Embryonic facial prominence (tissue), 1 donor: ENCODE measurements at regions not wholly inside any gene's neighbourhood (a gene's known extent, or its start where the extent isn't known, plus 50 kb on each side); places are given as distances from the start of the nearest gene placed in this dataset.

Source experiments
- DNase-seq: peaks from one replicate; pipeline ENCODE4 v3.0.0-alpha.2; 2016; ENCODE audit errors: extremely low spot score

GRCh38 chr10:129259128-129259815 is 207.8 kb upstream of the MGMT start:
- DNase-seq, result no peak

DNA sequence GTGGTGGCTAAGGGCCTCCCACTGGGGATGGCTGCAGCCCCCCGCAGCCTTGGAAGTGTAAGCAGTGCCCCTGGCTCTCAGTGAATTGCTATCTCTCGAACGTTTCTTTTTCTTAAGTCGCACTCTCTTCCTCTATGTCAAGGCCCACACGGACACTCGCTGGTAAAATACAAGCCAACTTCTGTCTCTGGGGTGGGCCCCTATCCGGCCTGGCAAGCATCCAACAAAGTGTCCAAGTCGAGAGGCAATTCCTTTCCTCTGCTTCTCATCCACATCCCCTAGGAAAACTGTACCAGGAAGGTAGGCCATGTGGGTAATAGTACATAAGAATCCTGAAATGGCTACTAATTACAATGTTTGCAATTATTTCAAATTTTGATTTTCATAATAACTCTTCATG is 194.9 kb upstream of the MGMT start:
- DNase-seq, result no peak

DNA sequence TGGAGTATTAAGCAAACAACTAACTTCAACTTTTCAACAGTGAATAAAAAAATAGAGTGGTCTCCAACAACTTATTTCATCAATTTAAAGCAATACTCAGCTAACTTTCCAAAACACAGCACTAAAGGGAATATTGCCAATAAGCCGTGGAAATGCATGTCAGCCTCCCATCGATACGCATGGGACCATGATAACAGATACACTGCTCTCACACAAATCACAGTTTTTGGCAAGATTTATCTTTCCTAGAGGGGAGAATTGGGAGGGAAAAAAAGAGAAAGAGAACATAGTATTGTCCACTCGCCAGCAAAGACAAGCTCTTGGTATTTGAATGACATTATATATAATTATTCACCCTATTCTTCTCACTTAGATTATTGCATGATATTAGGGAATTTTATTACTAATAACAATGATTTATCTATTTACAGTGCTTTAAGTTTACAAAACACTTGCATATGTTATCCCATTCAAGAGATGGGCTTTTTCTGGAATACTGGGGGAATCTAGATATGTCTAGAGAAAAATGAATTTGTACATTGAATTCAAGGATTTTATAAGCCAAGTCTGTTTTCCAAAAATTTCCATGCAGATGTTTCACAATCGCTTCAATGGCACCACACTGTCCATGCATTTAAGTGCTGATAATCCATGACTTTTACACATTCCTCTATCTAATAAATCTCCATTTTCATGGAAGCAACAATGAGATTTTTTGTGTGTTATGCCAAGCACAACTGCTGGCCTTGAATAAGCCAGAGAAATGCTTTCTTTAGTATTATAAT is 194.0 kb upstream of the MGMT start:
- DNase-seq, result no peak

- DNase-seq, result no peak
These were observed 193.2 kb upstream of the MGMT start for GRCh38 chr10:129273860-129274259.

DNA sequence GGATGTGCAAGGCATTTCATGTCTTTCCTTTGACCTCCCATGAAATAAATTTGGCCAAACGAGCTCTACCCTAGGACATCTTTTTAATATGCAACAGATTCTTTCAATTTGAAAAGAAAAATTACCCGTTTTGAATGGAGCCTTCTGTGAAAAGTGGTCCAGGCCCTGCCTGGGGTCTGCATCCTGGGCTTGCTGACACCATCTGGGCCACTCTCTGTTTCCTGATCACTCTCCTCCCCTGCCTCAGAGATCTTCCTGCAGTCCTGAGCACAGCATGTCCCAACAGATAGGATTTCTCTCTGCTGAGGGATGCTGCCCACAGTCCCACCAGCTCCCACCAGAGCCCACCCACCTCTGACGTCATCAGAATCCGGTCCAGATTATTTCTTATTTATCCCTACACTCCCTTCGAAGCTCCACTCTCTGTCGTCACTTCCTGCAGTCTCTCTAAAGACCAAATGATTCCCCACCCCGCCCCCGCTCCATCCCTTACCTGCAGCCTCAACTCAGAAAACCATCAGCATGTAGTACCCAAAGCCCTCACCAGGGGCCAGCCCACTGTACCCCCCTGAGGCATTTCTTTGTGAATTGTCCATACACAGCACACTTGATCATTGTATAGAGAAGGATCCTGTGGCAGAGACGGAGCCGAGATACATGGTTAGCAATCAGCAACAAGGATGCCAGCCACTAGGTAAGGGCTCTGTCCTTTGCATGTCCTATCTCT is 192.1 kb upstream of the MGMT start:
- DNase-seq, result no peak

DNA sequence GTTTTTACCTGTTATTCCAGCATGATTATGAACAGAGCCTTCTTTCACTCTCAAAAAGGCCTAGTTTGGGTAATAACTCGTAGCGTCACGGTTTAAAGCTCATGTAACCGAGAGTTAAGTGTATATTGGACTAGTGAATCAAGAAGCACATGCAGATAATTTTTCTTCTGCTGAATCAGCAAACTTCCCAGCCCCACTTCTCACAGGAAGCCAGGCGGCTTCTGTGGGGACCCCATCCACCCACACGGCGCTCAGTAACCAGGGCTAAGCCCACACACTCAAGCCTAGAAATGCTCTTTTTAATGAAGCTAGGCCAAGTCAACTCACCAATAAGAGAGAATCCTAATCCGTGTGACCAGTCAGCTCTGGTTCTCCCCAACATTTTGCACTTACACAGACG is 191.2 kb upstream of the MGMT start:
- DNase-seq, result no peak

DNA sequence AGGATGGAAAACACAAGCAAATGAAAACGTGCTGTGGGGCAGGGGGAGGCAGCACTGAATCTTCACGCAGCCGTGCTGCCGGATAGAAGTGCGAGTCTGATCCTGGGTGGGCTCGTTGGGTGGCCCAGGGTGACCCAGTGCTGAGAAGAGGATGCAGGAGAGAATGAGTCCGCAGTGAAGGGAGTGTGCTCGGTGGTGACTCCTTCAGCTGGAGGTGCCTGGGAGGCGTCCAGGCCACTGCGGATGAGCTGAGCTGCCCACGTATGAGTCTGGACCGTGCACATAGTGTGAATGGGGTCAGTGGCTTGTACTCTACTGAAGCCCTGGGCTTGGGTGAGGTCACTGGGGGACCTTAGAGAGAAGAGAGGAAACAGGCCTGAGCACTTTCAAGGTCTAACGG is 190.0 kb upstream of the MGMT start:
- no peak for DNase-seq

DNA sequence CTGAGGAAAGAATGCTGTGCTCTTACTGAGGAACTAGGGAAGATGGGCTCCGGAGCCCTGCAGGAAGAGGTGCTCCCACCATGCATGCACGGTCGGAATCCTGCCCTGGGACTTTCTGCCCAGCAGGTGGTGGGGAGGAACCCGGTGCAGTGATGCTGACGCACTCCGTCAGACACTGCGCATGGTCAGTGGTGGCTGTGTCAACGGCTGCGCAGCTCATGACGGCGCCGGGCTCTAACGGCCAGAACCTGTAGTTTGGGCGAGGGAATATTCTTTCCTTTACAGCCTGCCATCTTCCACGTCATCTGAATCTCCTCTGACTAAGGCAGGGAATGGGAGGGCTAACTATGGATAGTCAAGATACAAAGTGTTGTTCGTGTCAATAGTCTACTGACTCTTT is 189.2 kb upstream of the MGMT start:
- no peak for DNase-seq

DNA sequence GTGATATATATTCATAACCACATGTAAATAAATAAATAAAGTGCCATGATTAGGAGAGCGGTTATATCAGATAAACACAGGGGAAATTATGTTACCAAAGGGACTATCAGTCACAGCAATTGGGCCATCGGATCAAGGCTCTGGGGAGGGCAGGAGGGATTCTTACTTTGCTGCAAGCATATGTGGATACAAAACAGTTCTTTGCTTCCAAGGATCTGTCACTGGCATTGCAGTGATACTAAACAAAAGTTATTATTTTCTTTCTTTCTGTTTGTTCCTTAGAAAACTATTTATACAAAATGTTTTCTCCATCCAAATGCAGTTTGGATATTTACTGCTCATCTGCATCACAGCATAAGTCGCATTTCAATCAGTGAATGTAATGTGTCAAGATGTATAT is 188.4 kb upstream of the MGMT start:
- DNase-seq, result no peak

DNA sequence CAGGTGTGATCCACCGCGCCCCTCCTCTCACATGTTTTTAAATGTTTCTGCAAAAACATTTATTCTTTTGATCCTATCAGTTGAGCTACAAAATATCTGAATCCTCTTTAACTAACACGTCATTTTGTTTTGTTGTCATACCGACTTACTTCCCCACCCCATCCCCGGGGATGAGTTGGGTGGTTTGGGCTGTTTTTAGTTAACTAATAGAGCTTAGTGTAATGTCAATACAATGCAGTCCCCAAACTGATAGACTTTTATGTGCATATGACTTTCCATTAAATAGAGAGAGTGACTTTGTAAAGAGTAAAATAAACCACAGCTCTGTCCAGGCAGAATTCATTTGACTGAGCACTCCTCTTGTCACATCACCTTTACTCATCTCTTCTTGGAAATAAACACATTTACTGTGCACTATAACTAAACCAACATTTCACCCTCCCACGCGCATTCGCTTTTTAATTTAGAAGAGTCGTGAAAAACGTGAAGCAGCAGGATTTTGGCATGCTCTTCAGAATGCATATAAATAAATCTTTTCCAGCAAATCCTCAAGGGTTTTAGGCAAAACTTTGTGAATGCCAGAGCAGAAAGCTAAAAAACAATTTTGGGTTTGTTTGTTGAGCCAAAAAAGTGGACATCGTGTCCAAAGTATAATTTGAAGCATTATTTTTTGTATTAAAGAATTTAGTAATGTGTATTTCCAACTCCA is 187.4 kb upstream of the MGMT start:
- no peak for DNase-seq

- peak; percentile 9 for DNase-seq
These were observed 186.9 kb upstream of the MGMT start for GRCh38 chr10:129280155-129280502.

- DNase-seq, result peak; percentile 40
These were observed 186.0 kb upstream of the MGMT start for GRCh38 chr10:129280908-129281586.

DNA sequence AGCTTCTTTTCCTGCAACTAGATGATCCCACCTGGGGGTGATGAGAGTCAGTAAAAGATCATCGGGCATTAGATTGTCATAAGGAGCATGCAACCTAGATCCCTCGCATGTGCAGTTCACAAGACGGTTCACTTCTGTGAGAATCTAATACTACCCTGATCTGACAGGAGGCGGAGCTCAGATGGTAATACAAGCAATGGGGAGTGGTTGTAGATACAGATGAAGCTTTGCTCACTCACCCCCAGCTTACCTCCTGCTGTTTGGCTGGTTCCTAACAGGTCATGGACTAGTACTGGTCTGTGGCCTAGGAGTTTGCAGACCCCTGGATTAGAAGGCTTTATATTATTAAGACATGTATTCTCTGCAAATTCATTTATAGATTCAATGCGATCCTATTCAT is 181.6 kb upstream of the MGMT start:
- DNase-seq, result no peak

DNA sequence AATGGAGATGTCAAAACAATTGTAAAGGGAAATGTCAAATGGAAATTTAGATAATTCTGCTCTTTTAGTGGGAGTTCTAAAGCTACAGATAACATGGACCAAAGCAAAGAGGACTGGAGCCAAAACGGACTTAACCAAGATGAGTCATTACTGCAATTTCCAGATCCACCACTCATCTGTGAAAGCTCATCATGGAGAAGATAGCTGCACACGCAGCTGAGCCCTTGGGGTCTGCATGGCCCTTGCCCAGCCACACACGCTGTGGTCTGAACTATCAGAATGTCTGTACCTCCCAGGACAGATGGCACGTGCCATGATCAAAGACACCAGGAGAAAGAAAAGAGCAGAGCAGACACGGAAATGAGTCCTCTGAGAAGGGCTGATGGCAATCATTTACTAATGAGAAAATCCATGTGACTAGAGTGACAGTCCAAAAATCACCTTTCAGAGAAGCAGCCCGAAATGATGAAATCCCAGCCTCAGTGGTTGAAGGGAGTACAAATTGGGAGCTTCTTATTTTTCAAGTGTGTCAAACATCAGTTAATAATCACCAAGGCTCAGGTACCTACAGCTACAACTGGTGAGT is 177.9 kb upstream of the MGMT start:
- DNase-seq, result no peak

DNA sequence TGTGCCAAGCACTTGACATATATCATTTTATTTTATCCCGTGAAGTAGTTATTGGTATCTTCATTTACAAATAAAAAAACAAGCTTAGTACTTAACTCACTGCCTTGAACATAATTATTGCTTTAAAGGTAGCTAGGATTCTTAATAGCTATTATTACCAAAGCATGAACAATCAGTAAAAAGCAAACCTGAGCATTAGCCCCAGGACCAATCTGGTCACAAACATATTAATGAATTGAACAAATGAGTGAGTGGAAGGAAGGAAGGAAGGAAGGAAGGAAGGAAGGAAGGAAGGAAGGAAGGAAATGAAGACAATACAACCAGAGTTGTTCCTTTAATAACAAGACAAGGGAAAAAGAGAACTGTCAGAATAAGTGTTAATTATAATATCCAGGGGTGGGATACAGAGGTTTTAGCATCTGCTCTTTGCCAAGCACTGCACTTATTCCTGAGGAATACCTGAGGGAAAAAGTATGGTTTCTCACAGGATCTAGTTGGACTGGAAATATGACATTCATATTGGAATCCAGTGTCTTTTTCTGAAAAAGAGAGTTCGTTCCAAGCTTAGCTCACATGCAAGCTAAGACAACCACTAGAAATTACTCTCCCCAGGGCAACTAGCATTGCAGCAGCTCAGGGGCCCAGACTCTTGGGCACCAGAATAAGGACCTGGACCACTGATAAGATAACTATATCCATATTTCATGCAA is 172.9 kb upstream of the MGMT start:
- DNase-seq, result no peak

DNA sequence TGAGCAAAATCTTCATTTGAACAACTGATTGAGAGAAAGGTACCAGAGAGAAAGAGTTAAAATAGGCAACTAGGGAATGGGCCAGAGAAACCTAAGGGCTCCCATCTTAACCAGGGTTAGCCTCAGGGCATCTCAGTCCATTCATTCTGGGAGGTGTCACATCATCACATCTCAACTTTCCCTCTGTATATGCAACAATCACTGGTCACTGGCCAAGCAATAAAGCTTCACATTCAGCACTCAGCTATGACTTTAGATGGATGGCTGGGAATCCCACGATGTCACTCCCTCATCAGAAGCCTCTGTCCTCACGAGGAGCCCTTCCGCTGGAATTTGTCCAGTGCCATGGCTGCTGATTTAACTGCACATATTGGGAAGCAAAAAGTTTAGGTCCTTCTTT is 172.1 kb upstream of the MGMT start:
- no peak for DNase-seq

GRCh38 chr10:129305046-129305445 is 162.0 kb upstream of the MGMT start:
- DNase-seq, result no peak

DNA sequence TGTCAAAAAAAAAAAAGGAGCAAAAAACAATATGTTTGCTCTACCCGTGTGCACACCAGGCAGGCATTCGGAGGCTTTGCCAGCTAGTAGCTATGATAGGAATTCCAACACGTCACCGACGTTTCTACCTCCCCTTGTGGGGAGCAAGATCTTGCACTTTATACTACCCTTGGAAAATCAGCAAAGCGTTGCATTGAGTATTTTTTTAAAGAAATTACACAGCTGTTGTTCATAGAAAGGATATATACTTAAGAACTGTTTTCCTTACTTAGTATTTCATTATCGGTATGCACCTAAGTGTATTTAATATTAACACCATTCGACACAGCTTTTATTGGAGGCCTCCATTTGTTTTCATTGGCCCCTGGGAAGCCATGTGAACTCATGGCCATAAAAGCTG is 159.9 kb upstream of the MGMT start:
- DNase-seq, result no peak

GRCh38 chr10:129308953-129309564 is 158.0 kb upstream of the MGMT start:
- no peak for DNase-seq

DNA sequence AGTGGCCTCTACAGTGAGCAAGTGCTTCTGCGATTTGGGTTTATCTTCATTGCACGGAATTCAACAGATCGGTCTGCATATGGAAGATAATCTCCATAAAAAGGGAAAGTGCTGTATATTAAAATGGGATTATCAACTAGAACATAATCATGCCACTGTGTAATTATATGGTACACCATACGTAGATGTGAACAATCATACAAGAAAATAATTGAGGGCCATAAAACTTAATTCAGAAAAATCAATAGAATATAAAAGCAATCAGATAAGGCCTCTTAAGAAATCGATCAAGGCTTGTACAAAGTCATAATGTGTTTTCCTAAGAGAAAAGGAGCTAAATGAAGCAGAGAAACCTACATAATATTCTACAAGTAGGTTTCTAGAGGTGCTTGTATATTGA is 157.5 kb upstream of the MGMT start:
- no peak for DNase-seq
